Body of pancreas (tissue), 4 donors: ENCODE measurements at regions not wholly inside any gene's neighbourhood (a gene's known extent, or its start where the extent isn't known, plus 50 kb on each side); places are given as distances from the start of the nearest gene placed in this dataset.

ENCODE experiments used
- POLR2A ChIP-seq, 3 donors: fragments of 450-650 bp; IDR thresholded peaks; one replicate each; pipeline ENCODE4 v1.6.1; 2016; ENCODE audit warnings: antibody characterized with exemption in 3 of 3, mild to moderate bottlenecking in 2 of 3
- TF ChIP-seq, protein P1 (sequence below), 7 experiments: fragments of 450-650 bp in 4 of 7; fragments of 200-600 bp in 3 of 7; sonication (generic) in 3 of 7; IDR thresholded peaks; one replicate each; pipeline ENCODE4 v1.5.1; 2016 to 2019; ENCODE audit warnings: antibody characterized with exemption in 7 of 7

DNA sequence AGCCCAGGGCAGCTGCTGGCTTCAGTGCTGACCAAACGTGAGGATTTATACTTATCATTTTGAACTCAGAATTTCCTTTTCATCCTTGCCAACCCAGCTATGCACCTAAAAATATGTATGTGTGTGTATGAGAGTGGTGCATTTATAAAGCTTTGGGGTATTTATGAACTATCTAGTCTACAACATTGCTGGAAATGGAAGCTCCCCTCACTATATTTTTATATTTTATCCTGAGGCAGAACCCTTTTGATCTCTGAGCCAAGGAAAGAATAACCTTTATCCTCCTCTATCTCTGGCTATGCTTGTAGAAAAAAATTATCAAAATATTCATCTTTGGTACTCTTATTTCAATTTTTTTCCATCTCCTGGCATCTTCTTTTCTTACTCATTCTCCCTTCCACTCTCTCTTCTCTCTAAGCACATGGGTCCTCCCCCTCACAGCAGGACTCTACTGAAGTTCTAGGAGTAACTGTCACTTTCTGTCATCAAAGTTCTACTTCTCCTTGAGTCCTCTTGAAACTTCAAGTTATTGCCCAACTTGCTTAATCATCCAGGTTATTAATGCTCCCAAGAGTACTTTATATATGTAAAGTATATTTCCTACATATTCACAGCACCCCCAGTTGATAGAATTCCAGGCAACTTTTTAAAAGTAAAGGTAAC is 190.9 kb downstream of the HINT1 start:
- TF ChIP-seq, protein P1, sequence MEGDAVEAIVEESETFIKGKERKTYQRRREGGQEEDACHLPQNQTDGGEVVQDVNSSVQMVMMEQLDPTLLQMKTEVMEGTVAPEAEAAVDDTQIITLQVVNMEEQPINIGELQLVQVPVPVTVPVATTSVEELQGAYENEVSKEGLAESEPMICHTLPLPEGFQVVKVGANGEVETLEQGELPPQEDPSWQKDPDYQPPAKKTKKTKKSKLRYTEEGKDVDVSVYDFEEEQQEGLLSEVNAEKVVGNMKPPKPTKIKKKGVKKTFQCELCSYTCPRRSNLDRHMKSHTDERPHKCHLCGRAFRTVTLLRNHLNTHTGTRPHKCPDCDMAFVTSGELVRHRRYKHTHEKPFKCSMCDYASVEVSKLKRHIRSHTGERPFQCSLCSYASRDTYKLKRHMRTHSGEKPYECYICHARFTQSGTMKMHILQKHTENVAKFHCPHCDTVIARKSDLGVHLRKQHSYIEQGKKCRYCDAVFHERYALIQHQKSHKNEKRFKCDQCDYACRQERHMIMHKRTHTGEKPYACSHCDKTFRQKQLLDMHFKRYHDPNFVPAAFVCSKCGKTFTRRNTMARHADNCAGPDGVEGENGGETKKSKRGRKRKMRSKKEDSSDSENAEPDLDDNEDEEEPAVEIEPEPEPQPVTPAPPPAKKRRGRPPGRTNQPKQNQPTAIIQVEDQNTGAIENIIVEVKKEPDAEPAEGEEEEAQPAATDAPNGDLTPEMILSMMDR (IDR thresholded peaks at IDR 0.05): no peak
- TF ChIP-seq POLR2A (IDR thresholded peaks at IDR 0.05): no peak
